RPMI8226 (cell line): ENCODE measurements at regions not wholly inside any gene's neighbourhood (a gene's known extent, or its start where the extent isn't known, plus 50 kb on each side); places are given as distances from the start of the nearest gene placed in this dataset.
"Not testable (repeated sequence)": the region's sequence is repeated elsewhere in the genome, so short reads cannot be mapped to it uniquely, and the experiment has no call there.

ENCODE experiments used
- DNase-seq: peaks from one replicate; pipeline ENCODE4 v3.0.0-alpha.2; 2015

DNA sequence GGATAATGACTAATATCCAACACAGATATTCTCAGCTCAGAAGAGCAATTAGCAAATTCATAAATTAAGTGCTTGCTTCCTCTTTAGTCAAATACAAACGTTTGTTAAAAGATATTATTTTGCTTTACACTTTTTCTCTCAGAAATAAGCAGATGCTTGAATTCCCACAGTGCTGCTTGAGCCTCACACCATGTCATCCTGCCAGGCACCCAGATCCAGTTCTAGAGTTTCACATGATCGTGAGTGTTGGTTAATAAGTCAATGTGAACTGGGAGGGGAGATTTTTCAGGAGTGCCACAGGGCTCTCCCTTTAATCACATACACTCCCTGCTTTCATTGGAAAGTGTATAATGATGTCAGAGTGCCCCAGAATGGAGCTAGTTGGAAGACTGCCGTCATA is 352.0 kb downstream of the OR4F29 start:
- not testable (repeated sequence) for DNase-seq

DNA sequence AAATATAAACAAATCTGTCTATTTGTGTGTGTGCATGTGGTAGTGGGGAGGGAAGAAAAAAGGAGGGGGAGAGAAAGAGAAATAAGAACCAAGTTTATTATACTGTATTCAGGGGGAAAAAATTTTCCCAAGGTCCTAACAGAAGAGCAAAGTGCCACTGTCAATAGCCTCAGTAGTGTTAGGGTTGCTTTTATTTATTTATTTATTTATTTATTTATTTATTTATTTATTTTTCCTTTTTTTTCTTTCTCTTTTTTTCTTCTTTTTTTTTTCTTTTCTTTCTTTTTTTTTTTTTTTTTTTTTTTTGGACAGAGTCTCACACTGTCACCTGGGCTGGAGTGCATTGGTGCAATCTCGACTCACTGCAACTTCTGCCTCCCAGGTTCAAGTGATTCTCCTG is 352.7 kb downstream of the OR4F29 start:
- not testable (repeated sequence) for DNase-seq

GRCh38 chr1:91279-91678 is 360.2 kb downstream of the OR4F29 start:
- not testable (repeated sequence) for DNase-seq

DNA sequence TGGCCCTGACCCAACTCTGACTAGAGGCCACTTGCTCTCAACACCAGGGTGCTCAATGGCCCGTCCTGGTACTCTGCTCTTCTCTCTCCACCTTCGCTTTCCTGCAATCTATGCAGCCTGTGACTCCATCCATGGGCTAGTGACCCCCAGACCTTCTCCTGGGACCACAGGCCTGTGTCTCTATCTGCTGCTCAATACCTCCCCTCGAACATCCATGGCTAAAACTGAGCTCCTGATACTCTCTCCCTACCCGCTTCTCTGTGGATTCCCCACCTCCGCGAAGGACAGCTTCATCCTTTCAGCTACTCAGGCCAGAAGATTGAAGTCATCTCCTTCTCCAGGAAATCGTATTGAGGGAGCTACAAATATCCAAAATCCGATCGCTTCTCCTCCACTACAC is 363.4 kb downstream of the OR4F29 start:
- not testable (repeated sequence) for DNase-seq

DNA sequence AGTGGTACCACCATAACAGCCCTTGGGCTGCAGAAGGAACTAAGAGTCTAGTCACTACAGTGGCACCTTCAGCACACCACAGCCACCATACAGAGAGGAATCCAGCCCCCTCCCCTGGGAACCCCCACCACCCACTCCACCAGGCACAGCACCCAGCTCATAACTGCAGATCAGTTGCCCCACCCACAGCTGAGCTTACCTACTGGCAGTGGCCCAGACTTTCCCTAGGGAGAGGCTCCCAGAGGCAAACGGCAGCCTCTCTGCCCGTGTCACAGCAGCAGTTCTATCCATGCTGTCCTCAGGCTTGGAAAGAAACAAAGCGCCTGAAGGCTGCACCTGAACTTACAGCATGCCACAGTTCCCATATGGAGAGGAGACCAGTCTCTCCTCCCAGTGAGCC is 372.3 kb downstream of the OR4F29 start:
- not testable (repeated sequence) for DNase-seq

GRCh38 chr1:65119-65518 is 386.4 kb downstream of the OR4F29 start, which contains the start of gene OR4F5:
Gene OR4F5, plus strand, starts transcription at chr1:65419.
- DNase-seq, result not testable (repeated sequence)

DNA sequence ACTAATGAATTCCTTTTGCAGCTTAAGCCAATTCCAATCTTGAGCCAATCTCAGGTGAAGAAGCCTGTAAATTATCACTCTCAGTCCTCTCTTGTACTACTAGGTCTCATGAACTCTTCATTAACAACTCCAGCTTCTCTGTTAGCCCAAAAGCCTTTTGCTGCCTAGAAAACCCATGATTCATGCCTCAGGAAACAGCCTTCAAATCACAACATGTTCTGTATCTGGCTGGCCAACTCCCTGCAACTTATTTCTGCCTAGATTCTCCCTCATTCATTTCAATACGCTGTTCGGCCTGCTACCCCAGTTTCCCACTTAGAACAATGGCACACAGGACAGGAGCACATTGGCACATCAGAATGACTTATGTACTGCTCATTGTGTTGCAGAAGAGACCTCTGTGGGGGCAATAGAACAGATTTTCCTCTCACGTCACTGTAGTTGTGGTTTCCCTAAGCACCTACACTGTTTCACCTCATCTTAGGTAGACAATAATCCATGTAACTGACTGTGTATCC is 395.4 kb downstream of the OR4F29 start:
- not testable (repeated sequence) for DNase-seq

- not testable (repeated sequence) for DNase-seq
Measured at GRCh38 chr1:53182-53581, 398.3 kb downstream of the OR4F29 start.

- DNase-seq, result not testable (repeated sequence)
Measured at GRCh38 chr1:41965-42466, 409.5 kb downstream of the OR4F29 start.

GRCh38 chr1:41197-41596 is 410.3 kb downstream of the OR4F29 start:
- DNase-seq, result not testable (repeated sequence)

- not testable (repeated sequence) for DNase-seq
Measured at GRCh38 chr1:29183-29582, 422.3 kb downstream of the OR4F29 start.

DNA sequence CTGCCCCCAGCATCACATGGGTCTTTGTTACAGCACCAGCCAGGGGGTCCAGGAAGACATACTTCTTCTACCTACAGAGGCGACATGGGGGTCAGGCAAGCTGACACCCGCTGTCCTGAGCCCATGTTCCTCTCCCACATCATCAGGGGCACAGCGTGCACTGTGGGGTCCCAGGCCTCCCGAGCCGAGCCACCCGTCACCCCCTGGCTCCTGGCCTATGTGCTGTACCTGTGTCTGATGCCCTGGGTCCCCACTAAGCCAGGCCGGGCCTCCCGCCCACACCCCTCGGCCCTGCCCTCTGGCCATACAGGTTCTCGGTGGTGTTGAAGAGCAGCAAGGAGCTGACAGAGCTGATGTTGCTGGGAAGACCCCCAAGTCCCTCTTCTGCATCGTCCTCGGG is 434.2 kb downstream of the OR4F29 start:
- not testable (repeated sequence) for DNase-seq

GRCh38 chr1:16025-16424 is 435.5 kb downstream of the OR4F29 start:
- DNase-seq, result not testable (repeated sequence)

DNA sequence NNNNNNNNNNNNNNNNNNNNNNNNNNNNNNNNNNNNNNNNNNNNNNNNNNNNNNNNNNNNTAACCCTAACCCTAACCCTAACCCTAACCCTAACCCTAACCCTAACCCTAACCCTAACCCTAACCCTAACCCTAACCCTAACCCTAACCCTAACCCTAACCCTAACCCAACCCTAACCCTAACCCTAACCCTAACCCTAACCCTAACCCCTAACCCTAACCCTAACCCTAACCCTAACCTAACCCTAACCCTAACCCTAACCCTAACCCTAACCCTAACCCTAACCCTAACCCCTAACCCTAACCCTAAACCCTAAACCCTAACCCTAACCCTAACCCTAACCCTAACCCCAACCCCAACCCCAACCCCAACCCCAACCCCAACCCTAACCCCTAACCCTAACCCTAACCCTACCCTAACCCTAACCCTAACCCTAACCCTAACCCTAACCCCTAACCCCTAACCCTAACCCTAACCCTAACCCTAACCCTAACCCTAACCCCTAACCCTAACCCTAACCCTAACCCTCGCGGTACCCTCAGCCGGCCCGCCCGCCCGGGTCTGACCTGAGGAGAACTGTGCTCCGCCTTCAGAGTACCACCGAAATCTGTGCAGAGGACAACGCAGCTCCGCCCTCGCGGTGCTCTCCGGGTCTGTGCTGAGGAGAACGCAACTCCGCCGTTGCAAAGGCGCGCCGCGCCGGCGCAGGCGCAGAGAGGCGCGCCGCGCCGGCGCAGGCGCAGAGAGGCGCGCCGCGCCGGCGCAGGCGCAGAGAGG is 441.3 kb downstream of the OR4F29 start:
- not testable (repeated sequence) for DNase-seq
